CD4-positive, alpha-beta T cell treated with Interleukin-15 for 1 hour (primary cell): ENCODE measurements at regions not wholly inside any gene's neighbourhood (a gene's known extent, or its start where the extent isn't known, plus 50 kb on each side); places are given as distances from the start of the nearest gene placed in this dataset.

Experiments
- DNase-seq: peaks from one replicate; pipeline ENCODE4 v3.0.0-alpha.2; 2020

- no peak for DNase-seq
Measured at GRCh38 chr1:206411321-206411720, 59.0 kb upstream of the IKBKE start.

GRCh38 chr1:206415942-206416341 is 54.3 kb upstream of the IKBKE start:
- DNase-seq, result no peak

- no peak for DNase-seq
Measured at GRCh38 chr1:206417774-206418614, 52.3 kb upstream of the IKBKE start.

DNA sequence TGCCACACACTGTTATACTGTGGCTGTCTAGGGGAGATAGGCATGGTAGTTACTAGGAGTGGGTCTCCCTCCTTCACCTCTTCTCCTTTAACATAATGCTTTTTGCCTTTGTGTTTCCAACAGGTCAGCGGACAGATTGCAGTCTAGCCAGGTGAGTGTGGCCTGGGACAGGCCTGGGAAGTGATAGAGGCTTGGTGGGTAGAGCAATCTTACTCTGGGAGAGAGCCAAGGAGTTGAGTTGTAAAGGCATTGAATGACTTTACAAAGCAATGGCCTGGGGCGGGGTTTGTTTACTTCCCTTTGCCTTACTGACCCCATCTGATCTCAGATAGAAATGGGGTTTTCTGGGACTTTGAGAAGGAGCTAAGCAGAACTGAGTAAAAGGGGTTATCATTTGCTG is 51.0 kb upstream of the IKBKE start:
- DNase-seq, result no peak

DNA sequence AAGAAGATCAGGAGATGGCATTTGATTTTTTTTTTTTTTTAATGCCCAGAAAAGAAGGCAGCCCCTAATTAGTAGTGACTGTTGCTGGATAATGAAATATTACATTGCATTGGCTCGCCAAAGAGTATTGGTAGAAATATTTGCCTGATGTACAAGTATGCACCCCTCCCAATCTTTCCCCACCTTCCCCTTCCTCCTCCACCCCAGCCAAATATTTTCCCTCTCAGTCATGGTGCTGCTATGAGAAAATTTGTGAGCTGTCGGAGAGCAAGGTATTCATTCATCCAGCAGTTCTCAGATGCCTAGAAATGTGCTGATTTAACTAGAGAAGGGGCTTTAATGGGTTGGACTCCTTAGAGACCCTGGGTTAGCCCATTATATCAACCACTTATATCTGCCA is 50.5 kb upstream of the IKBKE start:
- DNase-seq, result no peak

GRCh38 chr1:206420471-206420870 is 49.8 kb upstream of the IKBKE start:
- no peak for DNase-seq
